ENCODE measurements at regions not wholly inside any gene's neighbourhood (a gene's known extent, or its start where the extent isn't known, plus 50 kb on each side); places are given as distances from the start of the nearest gene placed in this dataset.
"Not testable (repeated sequence)": the region's sequence is repeated elsewhere in the genome, so short reads cannot be mapped to it uniquely, and the experiment has no call there.

DNA sequence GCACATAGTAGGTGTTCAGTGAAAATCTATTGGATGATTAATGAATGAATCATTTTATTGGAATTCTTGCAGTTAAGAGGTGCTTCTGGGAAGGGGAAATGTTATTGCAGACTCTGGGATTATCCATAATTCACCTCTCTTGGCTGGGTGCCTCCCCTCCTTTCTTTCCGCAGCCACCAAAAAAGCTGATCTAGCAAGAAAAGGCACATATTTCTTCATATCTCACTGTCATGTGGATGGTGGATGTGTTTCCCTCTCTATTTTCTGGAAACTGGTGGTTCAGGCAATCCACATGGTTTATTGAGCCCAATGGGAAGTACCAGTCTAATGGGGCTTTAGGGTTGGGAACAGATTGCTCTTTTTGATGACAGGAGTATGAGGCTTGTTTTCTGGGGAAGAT is 151.1 kb upstream of the ROPN1 start:
- TF ChIP-seq, protein P1, sequence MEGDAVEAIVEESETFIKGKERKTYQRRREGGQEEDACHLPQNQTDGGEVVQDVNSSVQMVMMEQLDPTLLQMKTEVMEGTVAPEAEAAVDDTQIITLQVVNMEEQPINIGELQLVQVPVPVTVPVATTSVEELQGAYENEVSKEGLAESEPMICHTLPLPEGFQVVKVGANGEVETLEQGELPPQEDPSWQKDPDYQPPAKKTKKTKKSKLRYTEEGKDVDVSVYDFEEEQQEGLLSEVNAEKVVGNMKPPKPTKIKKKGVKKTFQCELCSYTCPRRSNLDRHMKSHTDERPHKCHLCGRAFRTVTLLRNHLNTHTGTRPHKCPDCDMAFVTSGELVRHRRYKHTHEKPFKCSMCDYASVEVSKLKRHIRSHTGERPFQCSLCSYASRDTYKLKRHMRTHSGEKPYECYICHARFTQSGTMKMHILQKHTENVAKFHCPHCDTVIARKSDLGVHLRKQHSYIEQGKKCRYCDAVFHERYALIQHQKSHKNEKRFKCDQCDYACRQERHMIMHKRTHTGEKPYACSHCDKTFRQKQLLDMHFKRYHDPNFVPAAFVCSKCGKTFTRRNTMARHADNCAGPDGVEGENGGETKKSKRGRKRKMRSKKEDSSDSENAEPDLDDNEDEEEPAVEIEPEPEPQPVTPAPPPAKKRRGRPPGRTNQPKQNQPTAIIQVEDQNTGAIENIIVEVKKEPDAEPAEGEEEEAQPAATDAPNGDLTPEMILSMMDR (IDR thresholded peaks at IDR 0.05; ENCODE audit: insufficient read depth, low read depth, low read length) = no peak
- no peak overlapping the region for H3K4me3 ChIP-seq (ENCODE audit: low read depth, low read length)
- DNase-seq (ENCODE audit: low read depth) = no peak

DNA sequence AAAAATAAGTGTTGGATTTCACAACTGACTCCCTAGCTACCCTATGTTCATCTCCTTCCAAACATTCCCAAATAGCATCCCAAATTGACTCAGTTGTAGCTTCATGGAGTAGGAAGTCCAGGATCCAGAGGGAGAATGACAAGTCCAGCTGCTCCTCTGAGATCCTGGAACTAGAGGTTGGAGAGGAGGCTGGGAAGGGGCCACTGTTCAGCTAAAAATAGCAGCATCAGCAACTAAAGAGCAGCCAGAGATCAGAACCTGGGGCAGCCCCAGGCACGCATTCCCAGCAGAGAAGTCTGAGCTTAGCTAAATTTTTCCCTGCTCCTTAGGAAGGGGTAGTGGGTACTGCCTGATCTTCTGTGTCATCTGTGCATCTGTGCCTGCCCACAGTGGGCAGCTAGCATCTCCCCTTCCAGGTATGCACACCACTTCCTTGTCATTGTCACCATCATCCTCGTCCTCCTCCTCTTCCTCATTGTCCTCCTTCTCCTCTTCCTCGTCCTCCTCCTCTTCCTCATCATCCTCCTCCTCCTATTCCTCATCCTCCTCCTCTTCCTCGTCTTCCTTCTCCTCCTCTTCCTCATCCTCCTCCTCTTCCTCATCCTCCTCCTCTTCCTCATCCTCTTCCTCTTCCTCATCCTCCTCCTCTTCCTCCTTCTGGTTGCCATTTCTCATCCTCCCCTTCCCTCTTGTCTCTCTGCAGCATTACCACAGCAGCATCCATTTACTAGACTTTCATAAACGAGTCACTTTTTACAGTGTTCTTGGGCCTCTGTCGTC is 152.3 kb upstream of the ROPN1 start:
- no peak for DNase-seq (ENCODE audit: low read depth)
- no peak overlapping the region for H3K4me3 ChIP-seq (ENCODE audit: low read depth, low read length)
- TF ChIP-seq, protein P1 (IDR thresholded peaks at IDR 0.05; ENCODE audit: insufficient read depth, low read depth, low read length) = no peak

GRCh38 chr3:124147429-124147828 is 155.5 kb upstream of the ROPN1 start:
- TF ChIP-seq, protein P1 (IDR thresholded peaks at IDR 0.05; ENCODE audit: insufficient read depth, low read depth, low read length) = no peak
- H3K4me3 ChIP-seq (ENCODE audit: low read depth, low read length) = no peak overlapping the region
- no peak for DNase-seq (ENCODE audit: low read depth)

GRCh38 chr3:124147946-124148345 is 156.0 kb upstream of the ROPN1 start:
- TF ChIP-seq, protein P1 (IDR thresholded peaks at IDR 0.05; ENCODE audit: insufficient read depth, low read depth, low read length) = no peak
- no peak overlapping the region for H3K4me3 ChIP-seq (ENCODE audit: low read depth, low read length)
- no peak for DNase-seq (ENCODE audit: low read depth)

GRCh38 chr3:124149081-124149480 is 157.2 kb upstream of the ROPN1 start:
- no peak overlapping the region for H3K4me3 ChIP-seq (ENCODE audit: low read depth, low read length)
- TF ChIP-seq, protein P1 (IDR thresholded peaks at IDR 0.05; ENCODE audit: insufficient read depth, low read depth, low read length) = no peak
- no peak for DNase-seq (ENCODE audit: low read depth)

- H3K4me3 ChIP-seq (ENCODE audit: low read depth, low read length) = no peak overlapping the region
- TF ChIP-seq, protein P1 (IDR thresholded peaks at IDR 0.05; ENCODE audit: insufficient read depth, low read depth, low read length) = no peak
- DNase-seq (ENCODE audit: low read depth) = no peak
These were observed 157.8 kb upstream of the ROPN1 start for GRCh38 chr3:124149771-124150170.

- not testable (repeated sequence) for H3K4me3 ChIP-seq (ENCODE audit: low read depth, low read length); DNase-seq (ENCODE audit: low read depth)
These were observed 161.0 kb upstream of the ROPN1 start for GRCh38 chr3:124152891-124153290.
